Neural progenitor cell (in vitro differentiated cells): ENCODE measurements at regions not wholly inside any gene's neighbourhood (a gene's known extent, or its start where the extent isn't known, plus 50 kb on each side); places are given as distances from the start of the nearest gene placed in this dataset.

ENCODE experiments used
- CTCF ChIP-seq: fragments of 200-600 bp; sonication (generic); IDR thresholded peaks from 2 replicates; pipeline ENCODE4 v1.5.1; 2017; ENCODE audit warnings: antibody characterized with exemption, mild to moderate bottlenecking
- EZH2 ChIP-seq: fragments of 200-600 bp; sonication (generic); IDR thresholded peaks from 2 replicates; pipeline ENCODE4 v1.6.1; 2017; ENCODE audit warnings: antibody characterized with exemption, mild to moderate bottlenecking, moderate library complexity
- EZH2phosphoT487 ChIP-seq: fragments of 200-600 bp; sonication (generic); IDR thresholded peaks from 2 replicates; pipeline ENCODE4 v1.6.1; 2017; ENCODE audit warnings: antibody characterized with exemption

DNA sequence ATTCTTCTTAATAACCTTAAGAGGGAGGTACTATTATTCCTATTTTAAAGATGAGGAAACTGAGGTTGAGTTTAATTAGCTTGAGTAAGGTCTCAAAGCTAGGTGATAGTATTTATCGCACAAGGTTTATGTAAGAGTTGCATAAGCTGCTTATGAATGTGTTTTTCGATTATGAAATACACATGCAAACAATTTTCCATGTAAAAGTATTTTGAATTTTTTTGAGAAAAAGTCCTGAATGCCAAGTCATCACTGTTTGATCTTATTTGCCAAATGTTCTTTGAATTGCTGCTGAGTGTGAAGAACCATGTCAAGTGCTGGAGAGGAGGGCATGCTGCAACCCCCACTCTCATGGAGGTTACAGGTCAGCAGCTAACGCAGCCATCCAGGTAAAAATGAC, 174.4 kb downstream of the CARTPT start:
- TF ChIP-seq CTCF (no peak), EZH2phosphoT487 (no peak), EZH2 (no peak)
